GM23338 (cell line): ENCODE measurements at regions not wholly inside any gene's neighbourhood (a gene's known extent, or its start where the extent isn't known, plus 50 kb on each side); places are given as distances from the start of the nearest gene placed in this dataset.

Experiments
- ATAC-seq: fragments of 200-7000 bp; cut with Tn5 transposase; 3 replicates; pipeline ENCODE4 v1.9.1; 2020
- DNase-seq: peaks from one replicate; pipeline ENCODE4 v3.0.0-alpha.2; 2015; ENCODE audit warnings: low spot score
- H2AFZ ChIP-seq: fragments of 200-600 bp; sonication (generic); 2 replicates; pipeline ENCODE4 v1.8.0; 2016; ENCODE audit warnings: antibody characterized with exemption, mild to moderate bottlenecking, moderate library complexity
- H3F3A ChIP-seq: fragments of 200-600 bp; sonication (generic); replicated peaks from 2 replicates; pipeline ENCODE4 v1.8.0; 2017; ENCODE audit warnings: antibody characterized with exemption, mixed run types, low read depth
- H3K27ac ChIP-seq: fragments of 200-600 bp; sonication (generic); 2 replicates; pipeline ENCODE4 v1.6.1; 2016; ENCODE audit warnings: low read depth
- H3K27me3 ChIP-seq: fragments of 200-600 bp; sonication (generic); 2 replicates; pipeline ENCODE4 v1.8.0; 2016; ENCODE audit warnings: mild to moderate bottlenecking, mixed run types, moderate library complexity; ENCODE audit not compliant: insufficient read depth
- H3K36me3 ChIP-seq: fragments of 200-600 bp; sonication (generic); 2 replicates; pipeline ENCODE4 v1.8.0; 2016; ENCODE audit warnings: mild to moderate bottlenecking; ENCODE audit not compliant: insufficient read depth
- H3K4me1 ChIP-seq: fragments of 200-600 bp; sonication (generic); 2 replicates; pipeline ENCODE4 v1.8.0; 2016; ENCODE audit warnings: mild to moderate bottlenecking, moderate library complexity; ENCODE audit not compliant: insufficient read depth
- H3K4me2 ChIP-seq: fragments of 200-600 bp; sonication (generic); 2 replicates; pipeline ENCODE4 v1.7.1; 2017; ENCODE audit warnings: mixed run types
- H3K4me3 ChIP-seq: fragments of 200-600 bp; sonication (generic); 2 replicates; pipeline ENCODE4 v1.6.1; 2016; ENCODE audit warnings: mixed run types
- H3K79me2 ChIP-seq: fragments of 200-600 bp; sonication (generic); replicated peaks from 2 replicates; pipeline ENCODE4 v1.8.0; 2017; ENCODE audit warnings: mild to moderate bottlenecking; ENCODE audit not compliant: insufficient read depth
- H3K9me2 ChIP-seq: fragments of 200-600 bp; sonication (generic); 2 replicates; pipeline ENCODE4 v1.8.0; 2017; ENCODE audit not compliant: insufficient read depth
- H4K20me1 ChIP-seq: fragments of 200-600 bp; sonication (generic); replicated peaks from 2 replicates; pipeline ENCODE4 v1.8.0; 2017; ENCODE audit warnings: mild to moderate bottlenecking; ENCODE audit not compliant: insufficient read depth
- H3K27ac Mint-ChIP-seq: 2 replicates; pipeline ENCODE4 v1.8.0; 2020; ENCODE audit warnings: inconsistent platforms, mild to moderate bottlenecking, moderate library complexity, mixed read lengths
- H3K27me3 Mint-ChIP-seq: 3 replicates; pipeline ENCODE4 v1.8.0; 2022; ENCODE audit warnings: low read depth, mild to moderate bottlenecking, moderate library complexity, mixed read lengths, inconsistent platforms; ENCODE audit not compliant: insufficient read depth, poor library complexity
- H3K36me3 Mint-ChIP-seq: 3 replicates; pipeline ENCODE4 v1.8.0; 2021; ENCODE audit warnings: low read depth, mild to moderate bottlenecking, inconsistent platforms, moderate library complexity, mixed read lengths
- H3K4me1 Mint-ChIP-seq: 3 replicates; pipeline ENCODE4 v1.8.0; 2020; ENCODE audit warnings: mild to moderate bottlenecking, inconsistent platforms, mixed read lengths
- H3K4me3 Mint-ChIP-seq: 3 replicates; pipeline ENCODE4 v1.8.0; 2021; ENCODE audit warnings: moderate library complexity, mild to moderate bottlenecking, inconsistent platforms, mixed read lengths
- H3K9me3 Mint-ChIP-seq: 3 replicates; pipeline ENCODE4 v1.8.0; 2020; ENCODE audit warnings: moderate library complexity, mild to moderate bottlenecking, inconsistent platforms, mixed read lengths
- CREB1 ChIP-seq: fragments of 250-450 bp; sonication (Bioruptor Pico); IDR thresholded peaks from 2 replicates; pipeline ENCODE4 v1.5.0; 2020; ENCODE audit warnings: low read depth, mild to moderate bottlenecking, moderate library complexity
- EZH2 ChIP-seq: fragments of 200-600 bp; sonication (generic); IDR thresholded peaks from one replicate; pipeline ENCODE4 v1.8.0; 2017; ENCODE audit warnings: antibody characterized with exemption, mild to moderate bottlenecking, low read depth; ENCODE audit not compliant: unreplicated experiment
- EZH2phosphoT487 ChIP-seq: fragments of 200-600 bp; sonication (generic); IDR thresholded peaks from one replicate; pipeline ENCODE4 v1.8.1; 2018; ENCODE audit warnings: antibody characterized with exemption; ENCODE audit not compliant: unreplicated experiment
- STAT1 ChIP-seq: IDR thresholded peaks from one replicate; pipeline ENCODE4 v1.6.1; 2016; ENCODE audit warnings: antibody characterized with exemption; ENCODE audit not compliant: unreplicated experiment
- ZNF114 ChIP-seq: fragments of 250-450 bp; sonication (Bioruptor Pico); IDR thresholded peaks from 2 replicates; pipeline ENCODE4 v1.5.0; 2020; ENCODE audit warnings: mild to moderate bottlenecking, moderate library complexity
- TF ChIP-seq, protein P1 (sequence below): IDR thresholded peaks from one replicate; pipeline ENCODE4 v1.6.1; 2018; ENCODE audit warnings: antibody characterized with exemption; ENCODE audit not compliant: unreplicated experiment
- TF ChIP-seq, protein P2 (sequence below): IDR thresholded peaks from 2 replicates; pipeline ENCODE4 v1.6.1; 2016; ENCODE audit warnings: antibody characterized with exemption
- TF ChIP-seq, protein P3 (sequence below): fragments of 250-450 bp; sonication (Bioruptor Pico); IDR thresholded peaks from 2 replicates; pipeline ENCODE4 v1.5.0; 2020; ENCODE audit warnings: mild to moderate bottlenecking, moderate library complexity

DNA sequence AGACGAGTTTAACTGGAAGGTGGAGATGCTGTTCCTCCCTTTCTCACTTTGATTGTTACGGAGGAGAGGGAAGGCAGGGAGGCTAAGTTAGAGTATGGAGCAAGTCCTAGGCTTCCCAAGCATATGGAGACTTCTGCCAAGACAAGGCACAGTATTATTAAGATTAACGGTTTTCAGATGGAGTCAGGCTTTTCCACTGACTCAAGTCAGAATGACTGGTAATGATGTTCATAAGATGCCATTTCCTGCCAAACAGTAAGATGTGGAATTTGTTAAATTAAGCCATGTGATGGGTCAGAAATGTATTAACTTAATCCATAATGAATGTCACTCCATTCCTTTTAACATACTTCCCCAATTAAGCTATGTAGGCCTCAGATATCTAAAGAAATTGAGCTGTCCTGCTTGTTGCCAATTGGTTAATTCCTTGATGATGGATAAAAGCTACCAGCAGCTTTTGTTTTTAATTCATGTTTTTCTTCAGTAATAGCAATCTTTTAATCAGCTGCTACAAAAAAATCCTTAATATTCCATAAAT, 383.7 kb downstream of the ZNF521 start (continued):
- TF ChIP-seq, protein P1, sequence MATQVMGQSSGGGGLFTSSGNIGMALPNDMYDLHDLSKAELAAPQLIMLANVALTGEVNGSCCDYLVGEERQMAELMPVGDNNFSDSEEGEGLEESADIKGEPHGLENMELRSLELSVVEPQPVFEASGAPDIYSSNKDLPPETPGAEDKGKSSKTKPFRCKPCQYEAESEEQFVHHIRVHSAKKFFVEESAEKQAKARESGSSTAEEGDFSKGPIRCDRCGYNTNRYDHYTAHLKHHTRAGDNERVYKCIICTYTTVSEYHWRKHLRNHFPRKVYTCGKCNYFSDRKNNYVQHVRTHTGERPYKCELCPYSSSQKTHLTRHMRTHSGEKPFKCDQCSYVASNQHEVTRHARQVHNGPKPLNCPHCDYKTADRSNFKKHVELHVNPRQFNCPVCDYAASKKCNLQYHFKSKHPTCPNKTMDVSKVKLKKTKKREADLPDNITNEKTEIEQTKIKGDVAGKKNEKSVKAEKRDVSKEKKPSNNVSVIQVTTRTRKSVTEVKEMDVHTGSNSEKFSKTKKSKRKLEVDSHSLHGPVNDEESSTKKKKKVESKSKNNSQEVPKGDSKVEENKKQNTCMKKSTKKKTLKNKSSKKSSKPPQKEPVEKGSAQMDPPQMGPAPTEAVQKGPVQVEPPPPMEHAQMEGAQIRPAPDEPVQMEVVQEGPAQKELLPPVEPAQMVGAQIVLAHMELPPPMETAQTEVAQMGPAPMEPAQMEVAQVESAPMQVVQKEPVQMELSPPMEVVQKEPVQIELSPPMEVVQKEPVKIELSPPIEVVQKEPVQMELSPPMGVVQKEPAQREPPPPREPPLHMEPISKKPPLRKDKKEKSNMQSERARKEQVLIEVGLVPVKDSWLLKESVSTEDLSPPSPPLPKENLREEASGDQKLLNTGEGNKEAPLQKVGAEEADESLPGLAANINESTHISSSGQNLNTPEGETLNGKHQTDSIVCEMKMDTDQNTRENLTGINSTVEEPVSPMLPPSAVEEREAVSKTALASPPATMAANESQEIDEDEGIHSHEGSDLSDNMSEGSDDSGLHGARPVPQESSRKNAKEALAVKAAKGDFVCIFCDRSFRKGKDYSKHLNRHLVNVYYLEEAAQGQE, result no peak
- TF ChIP-seq, protein P2, sequence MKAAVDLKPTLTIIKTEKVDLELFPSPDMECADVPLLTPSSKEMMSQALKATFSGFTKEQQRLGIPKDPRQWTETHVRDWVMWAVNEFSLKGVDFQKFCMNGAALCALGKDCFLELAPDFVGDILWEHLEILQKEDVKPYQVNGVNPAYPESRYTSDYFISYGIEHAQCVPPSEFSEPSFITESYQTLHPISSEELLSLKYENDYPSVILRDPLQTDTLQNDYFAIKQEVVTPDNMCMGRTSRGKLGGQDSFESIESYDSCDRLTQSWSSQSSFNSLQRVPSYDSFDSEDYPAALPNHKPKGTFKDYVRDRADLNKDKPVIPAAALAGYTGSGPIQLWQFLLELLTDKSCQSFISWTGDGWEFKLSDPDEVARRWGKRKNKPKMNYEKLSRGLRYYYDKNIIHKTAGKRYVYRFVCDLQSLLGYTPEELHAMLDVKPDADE, result no peak

DNA sequence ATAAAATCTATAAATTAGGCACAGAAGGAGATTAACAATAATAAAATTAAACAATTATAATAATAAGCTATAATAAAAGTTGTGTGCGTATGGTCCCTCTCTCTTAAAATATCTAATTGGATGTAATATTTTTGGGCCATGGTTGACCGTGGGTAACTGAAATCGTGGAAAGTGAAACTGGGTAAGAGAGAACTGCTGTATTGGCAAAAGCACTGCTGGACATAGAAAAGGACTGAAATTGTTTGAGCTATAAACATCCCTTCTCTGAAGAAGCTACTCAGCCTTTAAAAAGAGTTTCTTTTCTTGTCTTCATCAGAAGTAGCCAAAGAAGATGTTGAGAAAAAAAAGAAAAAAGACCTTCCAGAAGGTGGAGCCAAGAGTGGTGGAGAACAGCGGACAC, 379.4 kb downstream of the ZNF521 start:
- H3K4me3 ChIP-seq, result no peak overlapping the region
- no peak overlapping the region for H3K4me2 ChIP-seq
- no peaks in the 10 kb centered on the region for H3K27me3 ChIP-seq
- no peak for DNase-seq
- no peak overlapping the region for H3K27ac ChIP-seq
- H3K4me1 ChIP-seq, result no peaks in the 10 kb centered on the region
- Mint-ChIP-seq H3K4me3 (no peak overlapping the region), H3K36me3 (no peaks in the 10 kb centered on the region), H3K27me3 (no peaks in the 10 kb centered on the region), H3K27ac (no peak overlapping the region), H3K4me1 (peaks cover 6% of the 10 kb centered on the region; the same call in 2 of the 3 replicates), H3K9me3 (no peaks in the 10 kb centered on the region)
- no peaks in the 10 kb centered on the region for H4K20me1 ChIP-seq
- H3K9me2 ChIP-seq, result peaks cover 20% of the 10 kb centered on the region
- H3F3A ChIP-seq, result no peaks in the 10 kb centered on the region
- no peak overlapping the region for H2AFZ ChIP-seq
- no peaks in the 10 kb centered on the region for H3K79me2 ChIP-seq
- H3K36me3 ChIP-seq, result no peaks in the 10 kb centered on the region
- ATAC-seq, result no peak
- TF ChIP-seq, protein P1, result no peak
- TF ChIP-seq CREB1 (CRISPR knock-in tag), result no peak
- TF ChIP-seq STAT1, result no peak
- TF ChIP-seq EZH2phosphoT487, result no peak
- TF ChIP-seq EZH2, result no peak
- TF ChIP-seq, protein P2, result no peak
- TF ChIP-seq ZNF114, result no peak
- TF ChIP-seq, protein P3, sequence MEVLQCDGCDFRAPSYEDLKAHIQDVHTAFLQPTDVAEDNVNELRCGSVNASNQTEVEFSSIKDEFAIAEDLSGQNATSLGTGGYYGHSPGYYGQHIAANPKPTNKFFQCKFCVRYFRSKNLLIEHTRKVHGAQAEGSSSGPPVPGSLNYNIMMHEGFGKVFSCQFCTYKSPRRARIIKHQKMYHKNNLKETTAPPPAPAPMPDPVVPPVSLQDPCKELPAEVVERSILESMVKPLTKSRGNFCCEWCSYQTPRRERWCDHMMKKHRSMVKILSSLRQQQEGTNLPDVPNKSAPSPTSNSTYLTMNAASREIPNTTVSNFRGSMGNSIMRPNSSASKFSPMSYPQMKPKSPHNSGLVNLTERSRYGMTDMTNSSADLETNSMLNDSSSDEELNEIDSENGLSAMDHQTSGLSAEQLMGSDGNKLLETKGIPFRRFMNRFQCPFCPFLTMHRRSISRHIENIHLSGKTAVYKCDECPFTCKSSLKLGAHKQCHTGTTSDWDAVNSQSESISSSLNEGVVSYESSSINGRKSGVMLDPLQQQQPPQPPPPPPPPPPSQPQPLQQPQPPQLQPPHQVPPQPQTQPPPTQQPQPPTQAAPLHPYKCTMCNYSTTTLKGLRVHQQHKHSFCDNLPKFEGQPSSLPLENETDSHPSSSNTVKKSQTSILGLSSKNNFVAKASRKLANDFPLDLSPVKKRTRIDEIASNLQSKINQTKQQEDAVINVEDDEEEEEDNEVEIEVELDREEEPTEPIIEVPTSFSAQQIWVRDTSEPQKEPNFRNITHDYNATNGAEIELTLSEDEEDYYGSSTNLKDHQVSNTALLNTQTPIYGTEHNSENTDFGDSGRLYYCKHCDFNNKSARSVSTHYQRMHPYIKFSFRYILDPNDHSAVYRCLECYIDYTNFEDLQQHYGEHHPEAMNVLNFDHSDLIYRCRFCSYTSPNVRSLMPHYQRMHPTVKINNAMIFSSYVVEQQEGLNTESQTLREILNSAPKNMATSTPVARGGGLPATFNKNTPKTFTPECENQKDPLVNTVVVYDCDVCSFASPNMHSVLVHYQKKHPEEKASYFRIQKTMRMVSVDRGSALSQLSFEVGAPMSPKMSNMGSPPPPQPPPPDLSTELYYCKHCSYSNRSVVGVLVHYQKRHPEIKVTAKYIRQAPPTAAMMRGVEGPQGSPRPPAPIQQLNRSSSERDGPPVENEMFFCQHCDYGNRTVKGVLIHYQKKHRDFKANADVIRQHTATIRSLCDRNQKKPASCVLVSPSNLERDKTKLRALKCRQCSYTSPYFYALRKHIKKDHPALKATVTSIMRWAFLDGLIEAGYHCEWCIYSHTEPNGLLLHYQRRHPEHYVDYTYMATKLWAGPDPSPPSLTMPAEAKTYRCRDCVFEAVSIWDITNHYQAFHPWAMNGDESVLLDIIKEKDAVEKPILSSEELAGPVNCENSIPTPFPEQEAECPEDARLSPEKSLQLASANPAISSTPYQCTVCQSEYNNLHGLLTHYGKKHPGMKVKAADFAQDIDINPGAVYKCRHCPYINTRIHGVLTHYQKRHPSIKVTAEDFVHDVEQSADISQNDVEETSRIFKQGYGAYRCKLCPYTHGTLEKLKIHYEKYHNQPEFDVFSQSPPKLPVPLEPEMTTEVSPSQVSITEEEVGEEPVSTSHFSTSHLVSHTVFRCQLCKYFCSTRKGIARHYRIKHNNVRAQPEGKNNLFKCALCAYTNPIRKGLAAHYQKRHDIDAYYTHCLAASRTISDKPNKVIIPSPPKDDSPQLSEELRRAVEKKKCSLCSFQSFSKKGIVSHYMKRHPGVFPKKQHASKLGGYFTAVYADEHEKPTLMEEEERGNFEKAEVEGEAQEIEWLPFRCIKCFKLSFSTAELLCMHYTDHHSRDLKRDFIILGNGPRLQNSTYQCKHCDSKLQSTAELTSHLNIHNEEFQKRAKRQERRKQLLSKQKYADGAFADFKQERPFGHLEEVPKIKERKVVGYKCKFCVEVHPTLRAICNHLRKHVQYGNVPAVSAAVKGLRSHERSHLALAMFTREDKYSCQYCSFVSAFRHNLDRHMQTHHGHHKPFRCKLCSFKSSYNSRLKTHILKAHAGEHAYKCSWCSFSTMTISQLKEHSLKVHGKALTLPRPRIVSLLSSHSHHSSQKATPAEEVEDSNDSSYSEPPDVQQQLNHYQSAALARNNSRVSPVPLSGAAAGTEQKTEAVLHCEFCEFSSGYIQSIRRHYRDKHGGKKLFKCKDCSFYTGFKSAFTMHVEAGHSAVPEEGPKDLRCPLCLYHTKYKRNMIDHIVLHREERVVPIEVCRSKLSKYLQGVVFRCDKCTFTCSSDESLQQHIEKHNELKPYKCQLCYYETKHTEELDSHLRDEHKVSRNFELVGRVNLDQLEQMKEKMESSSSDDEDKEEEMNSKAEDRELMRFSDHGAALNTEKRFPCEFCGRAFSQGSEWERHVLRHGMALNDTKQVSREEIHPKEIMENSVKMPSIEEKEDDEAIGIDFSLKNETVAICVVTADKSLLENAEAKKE (CRISPR knock-in tag), result no peak
